Adrenal gland (tissue), 9 donors: ENCODE measurements at regions not wholly inside any gene's neighbourhood (a gene's known extent, or its start where the extent isn't known, plus 50 kb on each side); places are given as distances from the start of the nearest gene placed in this dataset.

ENCODE experiments used
- DNase-seq, 7 donors: peaks; one replicate each; pipeline ENCODE4 v3.0.0-alpha.2; 2019 to 2020
- H3K27ac ChIP-seq, 5 donors: fragments of 200-600 bp; sonication (generic) in 4 of 5; 1 replicate in 3 of 5; 2 replicates in 2 of 5; pipeline versions ENCODE4 v1.5.1 to v1.8.0; 2016 to 2020; ENCODE audit warnings: mild to moderate bottlenecking in 1 of 5
- H3K27me3 ChIP-seq: fragments of 200-600 bp; 2 replicates; pipeline ENCODE4 v1.8.0; 2021
- H3K36me3 ChIP-seq, 2 donors: fragments of 200-600 bp; replicated peaks in 1 of 2; 1 replicate in 1 of 2; 2 replicates in 1 of 2; pipeline versions ENCODE4 v1.5.1 to v1.8.0; 2018 to 2022
- H3K4me1 ChIP-seq, 2 donors: fragments of 200-600 bp; replicated peaks in 1 of 2; 1 replicate in 1 of 2; 2 replicates in 1 of 2; pipeline versions ENCODE4 v1.5.1 to v1.8.0; 2018 to 2021
- H3K4me3 ChIP-seq, 4 donors: fragments of 200-600 bp; sonication (generic) in 3 of 4; one replicate each; pipeline ENCODE4 v1.5.1; 2016 to 2018
- H3K9me3 ChIP-seq, 3 donors: fragments of 200-600 bp; sonication (generic) in 1 of 3; replicated peaks in 1 of 3; 1 replicate in 2 of 3; 2 replicates in 1 of 3; pipeline versions ENCODE4 v1.5.1 to v1.8.0; 2016 to 2021
- POLR2A ChIP-seq, 2 donors: fragments of 450-650 bp; IDR thresholded peaks; one replicate each; pipeline ENCODE4 v1.6.1; 2017; ENCODE audit warnings: antibody characterized with exemption in 2 of 2, mild to moderate bottlenecking in 2 of 2, moderate library complexity in 1 of 2
- WGBS, 4 donors: extraction: QIAGEN DNeasy Blood & Tissue Kit in 2 of 4; methylation state at CpG; one replicate each; pipeline versions ENCODE4 v1.1.5 to v1.1.7; 2013 to 2017; 5-methylcytosine and 5-hydroxymethylcytosine counted together
- intact Hi-C, 2 donors: fragments of 100-400 bp; cut with DNase I; formaldehyde crosslinking; loops; one replicate each; pipeline versions ENCODE4 v1.14.1 to v1.15.0; 2022 to 2023
- TF ChIP-seq, protein P1 (sequence below), 6 experiments: fragments of 450-650 bp in 4 of 6; fragments of 200-600 bp in 2 of 6; sonication (generic) in 1 of 6; IDR thresholded peaks; 1 replicate in 5 of 6; 2 replicates in 1 of 6; pipeline versions ENCODE4 v1.5.1 to v1.8.0; 2016 to 2021; ENCODE audit warnings: antibody characterized with exemption in 6 of 6, mild to moderate bottlenecking in 2 of 6, moderate library complexity in 1 of 6
- donor health status: healthy with polysubstance abuse.
- donor health status: Bipolar disorder and iron deficiency.
- donor health status: DM: yes; HTN: yes; CAD: no.
- donor health status: DM: no; HTN: no; CAD: no.
- donor health status: DM: no; HTN: no; CAD: no.

DNA sequence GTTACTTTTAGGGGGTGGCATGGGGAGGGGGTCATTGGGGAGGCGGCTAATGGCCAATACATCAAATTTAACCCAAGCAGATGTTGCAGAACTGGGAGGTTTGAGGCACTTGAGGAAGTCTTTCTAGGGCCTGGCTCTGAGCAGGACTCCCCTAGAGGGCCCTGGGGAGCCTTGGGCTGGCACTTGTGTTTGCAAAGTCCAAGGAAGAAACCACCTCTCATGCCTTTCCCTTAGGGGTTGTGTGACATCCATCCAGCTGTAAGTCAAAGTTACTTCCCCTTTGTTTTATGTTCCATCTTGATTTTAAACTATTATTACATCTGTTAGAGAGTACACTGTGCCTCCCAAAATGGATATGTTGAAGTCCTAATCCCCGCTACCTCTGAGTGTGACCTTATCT lies 159.9 kb downstream of the KATNAL1 start:
- DNase-seq = no peak
- Histone ChIP-seq H3K27me3 (no peaks in the 10 kb centered on the region), H3K27ac (no peak overlapping the region), H3K4me3 (no peak overlapping the region), H3K9me3 (no peaks in the 10 kb centered on the region), H3K4me1 (peaks cover 0 to 9% of the 10 kb centered on the region in 2 donors), H3K36me3 (no peaks in the 10 kb centered on the region)
- WGBS, 4 donors = 91 to 98% (median 96%) methylated on average over 2 of the region's 2 CpGs
- intact Hi-C loops = no loop called here
- TF ChIP-seq POLR2A (IDR thresholded peaks at IDR 0.05) = no peak

DNA sequence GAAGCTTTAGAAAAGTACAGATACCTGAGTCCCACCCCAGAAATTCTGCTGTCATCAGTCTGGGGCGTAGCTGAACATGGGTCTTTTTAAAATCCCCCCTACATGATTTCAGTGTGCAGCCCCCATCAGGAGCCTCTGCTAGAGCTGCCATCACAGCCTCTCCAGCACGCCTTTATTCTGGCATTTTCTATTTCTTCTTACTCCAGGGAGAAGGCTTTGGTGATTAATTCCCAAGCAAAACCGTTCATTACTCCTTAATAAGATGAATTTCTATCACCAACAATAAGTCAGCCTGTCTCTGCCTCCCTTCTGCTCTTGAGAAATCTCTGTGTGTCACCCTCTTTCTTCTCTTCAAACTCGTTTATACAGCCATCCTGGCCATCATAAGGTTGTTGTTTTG lies 160.3 kb downstream of the KATNAL1 start:
- no peaks in the 10 kb centered on the region for H3K27me3 ChIP-seq
- no peak overlapping the region for H3K4me3 ChIP-seq
- no peaks in the 10 kb centered on the region for H3K9me3 ChIP-seq
- WGBS, 4 donors = 68 to 74% (median 72%) methylated on average over 4 of the region's 4 CpGs
- H3K27ac ChIP-seq = no peak overlapping the region
- DNase-seq = no peak
- intact Hi-C loops = no loop called here
- TF ChIP-seq, protein P1, sequence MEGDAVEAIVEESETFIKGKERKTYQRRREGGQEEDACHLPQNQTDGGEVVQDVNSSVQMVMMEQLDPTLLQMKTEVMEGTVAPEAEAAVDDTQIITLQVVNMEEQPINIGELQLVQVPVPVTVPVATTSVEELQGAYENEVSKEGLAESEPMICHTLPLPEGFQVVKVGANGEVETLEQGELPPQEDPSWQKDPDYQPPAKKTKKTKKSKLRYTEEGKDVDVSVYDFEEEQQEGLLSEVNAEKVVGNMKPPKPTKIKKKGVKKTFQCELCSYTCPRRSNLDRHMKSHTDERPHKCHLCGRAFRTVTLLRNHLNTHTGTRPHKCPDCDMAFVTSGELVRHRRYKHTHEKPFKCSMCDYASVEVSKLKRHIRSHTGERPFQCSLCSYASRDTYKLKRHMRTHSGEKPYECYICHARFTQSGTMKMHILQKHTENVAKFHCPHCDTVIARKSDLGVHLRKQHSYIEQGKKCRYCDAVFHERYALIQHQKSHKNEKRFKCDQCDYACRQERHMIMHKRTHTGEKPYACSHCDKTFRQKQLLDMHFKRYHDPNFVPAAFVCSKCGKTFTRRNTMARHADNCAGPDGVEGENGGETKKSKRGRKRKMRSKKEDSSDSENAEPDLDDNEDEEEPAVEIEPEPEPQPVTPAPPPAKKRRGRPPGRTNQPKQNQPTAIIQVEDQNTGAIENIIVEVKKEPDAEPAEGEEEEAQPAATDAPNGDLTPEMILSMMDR (IDR thresholded peaks at IDR 0.05) = no peak
- TF ChIP-seq POLR2A (IDR thresholded peaks at IDR 0.05) = no peak
- no peaks in the 10 kb centered on the region for H3K36me3 ChIP-seq
- H3K4me1 ChIP-seq = peaks cover 0 to 11% of the 10 kb centered on the region in 2 donors

DNA sequence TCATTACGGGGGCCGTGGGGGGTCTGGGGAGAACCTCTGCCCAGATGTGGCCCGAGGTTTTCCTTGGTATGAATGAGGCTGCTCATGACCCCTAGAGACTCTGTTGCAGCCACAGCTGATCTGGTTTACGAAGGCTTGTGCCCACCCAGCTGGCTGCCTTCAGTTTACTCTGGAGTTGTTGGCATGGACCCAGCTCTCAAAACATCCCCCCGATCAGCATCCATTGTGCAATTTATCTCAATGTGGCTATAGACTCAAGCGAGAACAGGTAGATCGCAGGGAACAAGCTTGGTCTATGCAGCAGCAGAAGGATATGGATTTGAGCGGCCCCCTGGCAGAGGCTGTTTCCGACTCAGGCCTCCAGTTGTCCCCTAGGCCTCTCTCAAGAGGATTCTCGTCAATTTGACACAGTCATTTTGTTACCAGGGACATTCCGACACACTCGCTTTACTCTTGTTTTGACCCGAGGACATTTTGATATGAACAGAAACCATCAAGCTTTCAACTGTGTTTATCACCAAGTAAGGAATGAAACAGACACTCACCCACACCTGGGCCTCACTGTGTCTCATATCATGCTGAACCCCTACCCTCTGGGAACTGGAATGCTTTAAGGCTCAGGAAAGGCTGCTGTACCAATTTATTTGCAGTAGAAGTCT lies 161.5 kb downstream of the KATNAL1 start:
- DNase-seq = no peak
- WGBS, 4 donors = 85 to 91% (median 87%) methylated on average over 10 to 13 of the region's 13 CpGs

DNA sequence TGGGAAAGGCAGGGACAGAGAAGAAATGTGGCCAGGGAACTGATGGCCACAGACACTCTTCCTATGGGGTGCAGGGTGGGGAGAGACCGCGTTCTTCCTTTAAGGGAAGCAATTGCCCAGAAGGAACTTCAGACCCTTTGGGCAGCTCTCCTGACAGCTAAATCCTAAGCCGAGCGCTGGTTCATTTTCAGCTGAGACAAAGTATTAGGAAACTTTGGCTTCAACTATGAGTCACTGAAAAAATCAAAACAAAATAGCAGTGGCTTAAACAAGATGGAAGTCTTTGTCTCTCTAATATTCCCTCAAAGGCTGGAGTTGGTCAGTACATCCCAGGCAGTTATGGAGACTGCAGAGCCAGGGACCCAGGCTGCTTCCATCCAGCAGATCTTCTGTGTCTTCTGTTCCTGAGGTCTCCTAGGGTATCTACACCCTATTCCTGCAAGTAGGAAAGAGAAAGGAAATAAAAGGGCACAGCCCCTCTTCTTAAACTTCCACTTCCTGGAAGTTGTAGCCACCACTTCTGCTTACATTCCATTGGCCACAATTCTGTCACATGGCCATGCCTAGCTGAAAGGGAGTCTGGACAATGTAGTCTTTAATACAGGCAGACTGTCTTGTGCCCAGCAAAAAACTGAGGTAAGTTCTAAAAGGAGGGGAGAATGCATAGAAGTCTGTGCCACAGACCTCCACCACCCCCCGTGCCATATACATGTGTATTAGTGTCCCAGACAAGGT lies 163.5 kb downstream of the KATNAL1 start:
- H3K4me1 ChIP-seq = peaks cover 0 to 11% of the 10 kb centered on the region in 2 donors
- no peaks in the 10 kb centered on the region for H3K27me3 ChIP-seq
- H3K27ac ChIP-seq = peak overlapping the region in 1 of 5 donors; percentile 70
- intact Hi-C loops = no loop called here
- DNase-seq = no peak
- no peak overlapping the region for H3K4me3 ChIP-seq
- TF ChIP-seq, protein P1 (IDR thresholded peaks at IDR 0.05) = no peak
- TF ChIP-seq POLR2A (IDR thresholded peaks at IDR 0.05) = no peak
- H3K9me3 ChIP-seq = no peaks in the 10 kb centered on the region
- 78 to 86% (median 85%) methylated on average over 4 to 5 of the region's 5 CpGs for WGBS, 4 donors
- no peaks in the 10 kb centered on the region for H3K36me3 ChIP-seq

More for the DNA sequence above, 161.5 kb downstream of the KATNAL1 start:
- no peaks in the 10 kb centered on the region for H3K36me3 ChIP-seq
- intact Hi-C loops = no loop called here
- peaks cover 0 to 11% of the 10 kb centered on the region in 2 donors for H3K4me1 ChIP-seq
- no peak overlapping the region for H3K4me3 ChIP-seq
- no peaks in the 10 kb centered on the region for H3K27me3 ChIP-seq
- H3K9me3 ChIP-seq = no peaks in the 10 kb centered on the region
- TF ChIP-seq POLR2A (IDR thresholded peaks at IDR 0.05) = no peak
- TF ChIP-seq, protein P1 (IDR thresholded peaks at IDR 0.05) = no peak
- H3K27ac ChIP-seq = no peak overlapping the region
